OCI-LY1 (cell line): ENCODE measurements at regions not wholly inside any gene's neighbourhood (a gene's known extent, or its start where the extent isn't known, plus 50 kb on each side); places are given as distances from the start of the nearest gene placed in this dataset.
"Not testable (repeated sequence)": the region's sequence is repeated elsewhere in the genome, so short reads cannot be mapped to it uniquely, and the experiment has no call there.

Experiments used
- H2AFZ ChIP-seq: fragments of 200-600 bp; sonication (generic), shearing (Covaris generic); 2 replicates; pipeline ENCODE4 v1.6.0; 2014; ENCODE audit warnings: antibody characterized with exemption, mild to moderate bottlenecking, low read length
- H3F3A ChIP-seq: fragments of 200-600 bp; sonication (generic), shearing (Covaris generic); 2 replicates; pipeline ENCODE4 v1.6.0; 2014; ENCODE audit warnings: mild to moderate bottlenecking, antibody characterized with exemption, low read length, moderate library complexity; ENCODE audit not compliant: insufficient read depth
- H3K27ac ChIP-seq: fragments of 200-600 bp; sonication (generic); 2 replicates; pipeline ENCODE4 v1.5.1; 2014; ENCODE audit warnings: low read length, mixed run types, mild to moderate bottlenecking, low read depth; ENCODE audit not compliant: poor library complexity, severe bottlenecking
- H3K27me3 ChIP-seq: fragments of 200-600 bp; sonication (generic); 2 replicates; pipeline ENCODE4 v1.6.0; 2014; ENCODE audit warnings: antibody characterized with exemption, mild to moderate bottlenecking, low read length, moderate library complexity; ENCODE audit not compliant: insufficient read depth
- H3K36me3 ChIP-seq: fragments of 200-600 bp; sonication (generic); 2 replicates; pipeline ENCODE4 v1.6.1; 2014; ENCODE audit warnings: mild to moderate bottlenecking, antibody characterized with exemption, low read length, moderate library complexity, mixed read lengths; ENCODE audit not compliant: insufficient read depth
- H3K4me1 ChIP-seq: fragments of 200-600 bp; sonication (generic); 2 replicates; pipeline ENCODE4 v1.5.1; 2014; ENCODE audit warnings: mild to moderate bottlenecking, low read length, moderate library complexity; ENCODE audit not compliant: insufficient read depth, severe bottlenecking
- H3K4me2 ChIP-seq: fragments of 200-600 bp; sonication (generic), shearing (Covaris generic); 2 replicates; pipeline ENCODE4 v1.6.1; 2014; ENCODE audit warnings: low read length
- H3K4me3 ChIP-seq: fragments of 200-600 bp; sonication (generic); 2 replicates; pipeline ENCODE4 v1.5.1; 2014; ENCODE audit warnings: low read length, low read depth, mild to moderate bottlenecking, mixed read lengths; ENCODE audit not compliant: poor library complexity, severe bottlenecking
- H3K79me2 ChIP-seq: fragments of 200-600 bp; shearing (Covaris generic); 2 replicates; pipeline ENCODE4 v1.6.1; 2016; ENCODE audit warnings: mixed run types, low read length, mixed read lengths; ENCODE audit not compliant: insufficient read depth
- H3K9ac ChIP-seq: fragments of 200-600 bp; sonication (generic), shearing (Covaris generic); 2 replicates; pipeline ENCODE4 v1.6.1; 2014; ENCODE audit warnings: mild to moderate bottlenecking, low read length, mixed read lengths
- H3K9me2 ChIP-seq: fragments of 200-600 bp; sonication (generic), shearing (Covaris generic); 2 replicates; pipeline ENCODE4 v1.6.1; 2014; ENCODE audit warnings: low read depth, mild to moderate bottlenecking, low read length, mixed read lengths
- H3K9me3 ChIP-seq: fragments of 200-600 bp; shearing (Covaris generic); 2 replicates; pipeline ENCODE4 v1.6.1; 2014; ENCODE audit warnings: low read length, mixed read lengths
- H4K20me1 ChIP-seq: fragments of 200-600 bp; sonication (generic), shearing (Covaris generic); 2 replicates; pipeline ENCODE4 v1.6.0; 2016; ENCODE audit warnings: mild to moderate bottlenecking, low read length; ENCODE audit not compliant: insufficient read depth
- CTCF ChIP-seq: fragments of 200-600 bp; sonication (generic), shearing (Covaris generic); IDR thresholded peaks from 2 replicates; pipeline ENCODE4 v1.5.1; 2017; ENCODE audit warnings: mild to moderate bottlenecking, antibody characterized with exemption, low read length, moderate library complexity, mixed read lengths
- EZH2 ChIP-seq: fragments of 200-600 bp; sonication (generic), shearing (Covaris generic); IDR thresholded peaks from 2 replicates; pipeline ENCODE4 v1.8.0; 2017; ENCODE audit warnings: borderline replicate concordance, mixed run types, mild to moderate bottlenecking, antibody characterized with exemption, low read length, moderate library complexity, mixed read lengths

- H3K4me2 ChIP-seq, result no peak overlapping the region
- TF ChIP-seq CTCF (no peak), EZH2 (no peak)
These were observed 643.6 kb downstream of the ETS1 start for GRCh38 chr11:127943763-127944162.

GRCh38 chr11:127943152-127943551 lies 644.2 kb downstream of the ETS1 start:
- no peaks in the 10 kb centered on the region for H3F3A ChIP-seq
- no peak overlapping the region for H3K27ac ChIP-seq
- no peak for TF ChIP-seq EZH2
- H3K79me2 ChIP-seq, result no peaks in the 10 kb centered on the region
- no peaks in the 10 kb centered on the region for H3K27me3 ChIP-seq
- no peaks in the 10 kb centered on the region for H3K9me2 ChIP-seq
- H3K9ac ChIP-seq, result no peak overlapping the region
- H2AFZ ChIP-seq, result no peak overlapping the region
- H3K4me3 ChIP-seq, result no peak overlapping the region
- no peaks in the 10 kb centered on the region for H3K9me3 ChIP-seq
- H3K4me2 ChIP-seq, result no peak overlapping the region
- H3K4me1 ChIP-seq, result no peaks in the 10 kb centered on the region
- H3K36me3 ChIP-seq, result no peaks in the 10 kb centered on the region
- no peaks in the 10 kb centered on the region for H4K20me1 ChIP-seq

More at GRCh38 chr11:127943763-127944162, 643.6 kb downstream of the ETS1 start:
- Histone ChIP-seq H3F3A (no peaks in the 10 kb centered on the region), H2AFZ (no peak overlapping the region), H3K9me2 (no peaks in the 10 kb centered on the region), H3K4me1 (no peaks in the 10 kb centered on the region), H3K9ac (no peak overlapping the region), H4K20me1 (no peaks in the 10 kb centered on the region), H3K27ac (no peak overlapping the region), H3K36me3 (no peaks in the 10 kb centered on the region), H3K4me3 (no peak overlapping the region), H3K27me3 (no peaks in the 10 kb centered on the region), H3K9me3 (no peaks in the 10 kb centered on the region), H3K79me2 (no peaks in the 10 kb centered on the region)

GRCh38 chr11:127941554-127941953 lies 645.8 kb downstream of the ETS1 start:
- not testable (repeated sequence) for H3K36me3 ChIP-seq, H3F3A ChIP-seq, H3K79me2 ChIP-seq, H2AFZ ChIP-seq, H4K20me1 ChIP-seq, H3K4me1 ChIP-seq, H3K9ac ChIP-seq, H3K4me3 ChIP-seq, H3K4me2 ChIP-seq, H3K27me3 ChIP-seq, H3K27ac ChIP-seq, H3K9me3 ChIP-seq, H3K9me2 ChIP-seq

GRCh38 chr11:127939000-127939399 lies 648.4 kb downstream of the ETS1 start:
- no peak overlapping the region for H2AFZ ChIP-seq
- no peaks in the 10 kb centered on the region for H3K79me2 ChIP-seq
- no peaks in the 10 kb centered on the region for H3K9me2 ChIP-seq
- H3K27me3 ChIP-seq, result no peaks in the 10 kb centered on the region
- no peak for TF ChIP-seq CTCF
- TF ChIP-seq EZH2, result no peak
- H4K20me1 ChIP-seq, result no peaks in the 10 kb centered on the region
- H3K36me3 ChIP-seq, result no peaks in the 10 kb centered on the region
- no peak overlapping the region for H3K4me2 ChIP-seq
- no peaks in the 10 kb centered on the region for H3K4me1 ChIP-seq
- H3K4me3 ChIP-seq, result no peak overlapping the region
- H3K9me3 ChIP-seq, result no peaks in the 10 kb centered on the region
- H3K27ac ChIP-seq, result no peak overlapping the region
- H3K9ac ChIP-seq, result no peak overlapping the region
- no peaks in the 10 kb centered on the region for H3F3A ChIP-seq
